Pulmonary artery endothelial cell (primary cell): ENCODE measurements at regions not wholly inside any gene's neighbourhood (a gene's known extent, or its start where the extent isn't known, plus 50 kb on each side); places are given as distances from the start of the nearest gene placed in this dataset.

Experiments
- DNase-seq: peaks from one replicate; pipeline ENCODE4 v3.0.0-alpha.2; 2011; ENCODE audit warnings: low read depth, low spot score

GRCh38 chr11:128266893-128267292 lies 320.5 kb downstream of the ETS1 start:
- no peak for DNase-seq

GRCh38 chr11:128262463-128263345 lies 324.7 kb downstream of the ETS1 start:
- DNase-seq: no peak

GRCh38 chr11:128261011-128261421 lies 326.3 kb downstream of the ETS1 start:
- DNase-seq: no peak

- no peak for DNase-seq
Measured at GRCh38 chr11:128260398-128260797, 327.0 kb downstream of the ETS1 start.

- DNase-seq: no peak
Measured at GRCh38 chr11:128259816-128260215, 327.5 kb downstream of the ETS1 start.

- no peak for DNase-seq
Measured at GRCh38 chr11:128254941-128255340, 332.4 kb downstream of the ETS1 start.

- no peak for DNase-seq
Measured at GRCh38 chr11:128251140-128251539, 336.2 kb downstream of the ETS1 start.

GRCh38 chr11:128250482-128250881 lies 336.9 kb downstream of the ETS1 start:
- DNase-seq: no peak

- no peak for DNase-seq
Measured at GRCh38 chr11:128246810-128247594, 340.4 kb downstream of the ETS1 start.

GRCh38 chr11:128246364-128246801 lies 341.0 kb downstream of the ETS1 start:
- no peak for DNase-seq

GRCh38 chr11:128244871-128245270 lies 342.5 kb downstream of the ETS1 start:
- DNase-seq: no peak

- no peak for DNase-seq
Measured at GRCh38 chr11:128242451-128242850, 344.9 kb downstream of the ETS1 start.

- DNase-seq: peak; percentile 72
Measured at GRCh38 chr11:128240546-128240945, 346.8 kb downstream of the ETS1 start.

GRCh38 chr11:128239306-128239705 lies 348.1 kb downstream of the ETS1 start:
- DNase-seq: no peak

- DNase-seq: no peak
Measured at GRCh38 chr11:128238521-128239265, 348.7 kb downstream of the ETS1 start.

- DNase-seq: no peak
Measured at GRCh38 chr11:128236506-128237498, 350.6 kb downstream of the ETS1 start.

- no peak for DNase-seq
Measured at GRCh38 chr11:128235958-128236357, 351.4 kb downstream of the ETS1 start.

GRCh38 chr11:128235426-128235825 lies 351.9 kb downstream of the ETS1 start:
- DNase-seq: no peak

GRCh38 chr11:128234143-128234542 lies 353.2 kb downstream of the ETS1 start:
- no peak for DNase-seq

GRCh38 chr11:128232588-128232987 lies 354.8 kb downstream of the ETS1 start:
- no peak for DNase-seq
